GM12891 (cell line): ENCODE measurements at regions not wholly inside any gene's neighbourhood (a gene's known extent, or its start where the extent isn't known, plus 50 kb on each side); places are given as distances from the start of the nearest gene placed in this dataset.

ENCODE experiments used
- POLR2A ChIP-seq: IDR thresholded peaks from 2 replicates; pipeline ENCODE4 v1.6.1; 2011; ENCODE audit warnings: low read depth, low read length, control low read depth
- POLR2AphosphoS5 ChIP-seq: IDR thresholded peaks from 2 replicates; pipeline ENCODE4 v1.6.1; 2011; ENCODE audit warnings: low read depth, low read length, control low read depth
- SPI1 ChIP-seq: IDR thresholded peaks from 2 replicates; pipeline ENCODE4 v1.6.1; 2011; ENCODE audit warnings: low read depth, low read length, control low read depth

- TF ChIP-seq POLR2A: no peak
- no peak for TF ChIP-seq SPI1
- no peak for TF ChIP-seq POLR2AphosphoS5
Measured at GRCh38 chr16:22732959-22733358, 81.0 kb upstream of the HS3ST2 start.
